HG02884 (cell line): ENCODE measurements at regions not wholly inside any gene's neighbourhood (a gene's known extent, or its start where the extent isn't known, plus 50 kb on each side); places are given as distances from the start of the nearest gene placed in this dataset.
"Not testable (repeated sequence)": the region's sequence is repeated elsewhere in the genome, so short reads cannot be mapped to it uniquely, and the experiment has no call there.

Experiments used
- ATAC-seq: cut with Tn5 transposase; IDR thresholded peaks from one replicate; pipeline ENCODE4 v1.9.1; 2021; ENCODE audit warnings: mild to moderate bottlenecking, moderate library complexity; ENCODE audit not compliant: unreplicated experiment

- ATAC-seq, result no peak
These were observed 197.0 kb upstream of the LHX8 start for GRCh38 chr1:74937176-74937575.

DNA sequence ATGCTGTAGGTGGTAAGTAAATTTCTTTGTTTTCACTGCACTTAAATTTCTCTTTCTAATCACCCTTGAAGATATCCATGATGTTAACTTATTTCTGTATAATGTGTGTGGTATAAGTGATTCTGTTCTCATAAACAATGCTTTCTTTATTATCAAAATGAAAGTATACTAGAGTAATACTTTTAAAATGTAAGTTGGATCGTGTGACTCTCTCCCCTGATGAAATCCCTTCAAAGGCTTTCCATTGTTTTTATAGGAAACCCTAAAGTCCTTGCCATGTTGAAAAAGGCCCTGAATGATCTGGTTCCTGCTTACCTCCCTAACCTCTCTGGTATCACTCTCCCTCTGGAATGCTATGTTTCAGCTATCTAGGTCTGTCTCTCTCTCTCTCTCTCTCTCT lies 191.1 kb upstream of the LHX8 start:
- no peak for ATAC-seq

- ATAC-seq, result no peak
These were observed 187.8 kb upstream of the LHX8 start for GRCh38 chr1:74946388-74946787.

- ATAC-seq, result not testable (repeated sequence)
These were observed 184.8 kb upstream of the LHX8 start for GRCh38 chr1:74949348-74949747.

GRCh38 chr1:74951981-74952380 lies 182.2 kb upstream of the LHX8 start:
- not testable (repeated sequence) for ATAC-seq

DNA sequence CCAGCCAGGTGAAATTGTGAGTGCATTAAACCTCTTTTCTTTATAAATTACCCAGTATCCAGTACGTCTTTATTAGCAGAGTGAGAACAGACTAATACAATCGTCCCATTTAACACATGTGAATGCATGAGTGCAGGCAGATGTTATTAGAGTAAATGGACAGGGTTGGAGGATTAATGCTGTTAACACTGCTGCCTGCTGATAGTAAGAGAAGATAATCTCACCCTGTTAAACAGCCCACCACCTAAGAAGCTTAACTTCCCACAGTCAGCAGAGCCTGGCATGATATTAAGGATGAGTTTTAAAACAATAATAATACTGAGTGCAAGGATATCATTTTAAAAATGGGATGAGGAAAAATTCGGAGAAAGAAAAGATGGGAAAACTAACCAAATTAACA lies 181.4 kb upstream of the LHX8 start:
- no peak for ATAC-seq

GRCh38 chr1:74953622-74954021 lies 180.6 kb upstream of the LHX8 start:
- no peak for ATAC-seq

DNA sequence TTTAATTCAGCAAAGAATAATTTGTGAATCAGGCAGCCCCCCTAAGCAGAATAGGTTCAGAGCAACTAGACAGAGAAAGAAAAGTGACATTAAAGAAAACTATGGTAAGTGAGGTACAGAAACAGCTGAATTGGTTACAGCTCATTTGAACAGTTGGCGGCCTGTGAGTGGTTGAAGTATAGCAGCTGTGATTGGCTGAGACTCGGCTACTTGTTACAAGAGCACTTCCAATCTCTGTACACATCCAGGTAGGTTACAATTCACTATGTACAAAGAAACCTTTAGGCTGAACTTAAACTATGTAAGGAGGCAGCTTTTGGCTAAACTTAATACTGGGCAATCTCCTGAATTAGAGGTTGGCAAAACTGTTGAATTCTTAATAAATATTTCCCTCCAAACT lies 171.1 kb upstream of the LHX8 start:
- no peak for ATAC-seq

- ATAC-seq, result no peak
These were observed 169.6 kb upstream of the LHX8 start for GRCh38 chr1:74964508-74965102.

- ATAC-seq, result no peak
These were observed 164.5 kb upstream of the LHX8 start for GRCh38 chr1:74969566-74970135.

DNA sequence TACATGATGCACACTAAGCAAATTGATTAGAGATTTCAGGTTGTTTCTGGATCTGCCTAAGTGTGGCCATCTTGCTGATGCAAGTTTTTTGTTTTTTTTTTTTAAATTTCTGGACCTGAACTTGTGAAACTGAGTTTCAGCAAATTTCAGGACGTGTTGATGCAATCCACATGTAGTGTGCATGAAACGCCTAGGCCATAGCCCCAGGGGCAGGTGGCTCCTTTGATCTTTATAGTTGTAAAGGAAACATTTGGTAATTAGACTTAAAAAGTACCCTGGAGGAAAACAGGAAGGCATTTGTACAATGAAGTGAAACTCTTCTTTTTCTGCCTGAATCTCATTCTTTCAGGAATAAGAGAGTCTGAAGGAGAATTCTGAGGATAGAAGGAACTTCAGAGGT lies 162.2 kb upstream of the LHX8 start:
- no peak for ATAC-seq

- no peak for ATAC-seq
These were observed 157.7 kb upstream of the LHX8 start for GRCh38 chr1:74976491-74976890.

GRCh38 chr1:74992448-74992847 lies 141.7 kb upstream of the LHX8 start:
- ATAC-seq, result not testable (repeated sequence)

DNA sequence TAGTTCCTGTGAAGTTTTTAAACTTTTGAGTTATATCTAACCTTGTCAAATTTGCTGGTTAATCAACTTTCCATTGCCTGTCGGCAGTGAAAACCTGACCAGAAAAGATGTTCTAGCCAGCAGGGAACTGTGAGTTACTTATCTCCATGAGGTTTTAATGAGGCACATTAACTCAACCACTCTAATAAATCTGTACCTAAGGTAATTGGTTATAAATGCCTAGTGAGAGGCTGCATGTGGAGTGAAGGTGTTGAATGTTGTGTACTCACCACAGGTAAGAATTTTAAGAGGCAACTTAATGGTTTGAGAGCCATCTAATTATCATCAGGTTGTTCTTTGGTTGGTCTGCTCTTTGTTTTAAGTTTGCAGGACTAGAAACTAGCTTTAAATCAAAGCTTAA lies 138.4 kb upstream of the LHX8 start:
- no peak for ATAC-seq

GRCh38 chr1:75010547-75010946 lies 123.6 kb upstream of the LHX8 start:
- no peak for ATAC-seq

DNA sequence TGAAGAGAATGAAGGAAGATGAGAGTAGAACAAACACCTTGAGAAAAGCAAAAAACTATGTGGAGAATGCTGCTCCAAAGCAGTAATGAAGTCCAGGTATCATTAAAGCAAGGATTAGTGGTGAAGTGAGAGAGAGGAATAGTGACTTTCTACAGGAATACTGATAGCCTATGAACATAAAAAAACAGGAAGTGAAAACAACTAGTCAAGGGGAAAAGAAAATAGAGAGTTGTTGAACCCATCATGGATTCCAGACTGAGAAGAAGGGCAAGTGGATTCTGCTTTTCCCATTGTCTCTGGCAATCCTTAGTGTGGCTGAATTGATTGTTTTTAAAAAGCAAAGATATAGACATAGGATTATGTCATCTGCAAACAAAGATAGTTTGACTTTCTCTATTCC lies 119.9 kb upstream of the LHX8 start:
- no peak for ATAC-seq

- ATAC-seq, result no peak
These were observed 111.2 kb upstream of the LHX8 start for GRCh38 chr1:75023005-75023404.

GRCh38 chr1:75034376-75034775 lies 99.8 kb upstream of the LHX8 start:
- no peak for ATAC-seq

DNA sequence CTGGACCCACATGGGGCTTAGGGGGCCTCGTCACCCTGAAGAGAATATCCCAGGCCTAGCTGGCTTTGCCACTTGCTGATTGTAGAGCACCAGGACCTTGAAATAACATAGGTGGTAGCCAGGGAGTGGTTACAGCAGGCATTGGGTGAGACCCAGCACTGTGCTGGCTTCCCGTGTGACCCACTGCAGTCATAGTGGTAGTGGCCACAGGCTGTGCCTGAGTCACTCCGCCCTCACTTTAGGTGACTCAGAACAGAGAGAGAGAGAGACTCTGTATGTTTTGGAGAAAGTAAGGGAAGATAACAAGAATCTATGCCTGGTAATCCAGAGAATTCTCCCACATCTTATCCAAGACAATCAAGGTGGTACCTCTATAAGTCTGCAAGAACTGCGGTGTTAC lies 98.7 kb upstream of the LHX8 start:
- ATAC-seq, result no peak

GRCh38 chr1:75053207-75053606 lies 81.0 kb upstream of the LHX8 start:
- no peak for ATAC-seq

- no peak for ATAC-seq
These were observed 75.8 kb upstream of the LHX8 start for GRCh38 chr1:75058424-75058823.

DNA sequence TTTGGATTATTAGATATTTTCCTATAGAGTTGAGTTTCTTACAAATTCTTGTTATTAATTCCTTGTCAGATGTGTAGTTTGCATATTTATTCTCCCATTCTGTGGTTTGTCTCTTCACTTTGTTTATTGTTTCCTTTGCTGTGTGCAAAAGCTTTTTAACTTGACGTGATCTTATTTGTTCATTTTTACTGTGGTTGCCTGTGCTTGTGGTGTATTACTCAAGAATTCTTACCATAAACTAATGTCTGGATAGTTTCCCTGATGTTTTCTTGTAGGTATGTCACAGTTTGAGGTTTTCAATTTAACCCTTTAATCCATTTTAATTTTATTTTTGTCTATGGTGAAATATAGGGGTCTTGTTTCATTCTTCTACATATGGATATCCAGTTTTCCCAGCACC lies 72.1 kb upstream of the LHX8 start:
- ATAC-seq, result no peak

- ATAC-seq, result no peak
These were observed 66.2 kb upstream of the LHX8 start for GRCh38 chr1:75067975-75068374.
